GM13976 (cell line): ENCODE measurements at regions not wholly inside any gene's neighbourhood (a gene's known extent, or its start where the extent isn't known, plus 50 kb on each side); places are given as distances from the start of the nearest gene placed in this dataset.

Source experiments
- DNase-seq: peaks from one replicate; pipeline ENCODE4 v3.0.0; 2012; ENCODE audit warnings: low spot score
- in situ Hi-C: fragments of 300-500 bp; cut with MboI; formaldehyde crosslinking; loops from one replicate; pipeline ENCODE4 v1.12.0; 2022; ENCODE audit warnings: low sequenced_read_pairs, mixed read lengths, inconsistent platforms; ENCODE audit not compliant: unreplicated experiment
- TF ChIP-seq, protein P1 (sequence below): IDR thresholded peaks from 2 replicates; pipeline ENCODE4 v1.5.1; 2012; ENCODE audit warnings: borderline replicate concordance, mild to moderate bottlenecking; ENCODE audit not compliant: insufficient read depth; ENCODE audit errors: extremely low read depth, missing control alignments, control extremely low read depth

DNA sequence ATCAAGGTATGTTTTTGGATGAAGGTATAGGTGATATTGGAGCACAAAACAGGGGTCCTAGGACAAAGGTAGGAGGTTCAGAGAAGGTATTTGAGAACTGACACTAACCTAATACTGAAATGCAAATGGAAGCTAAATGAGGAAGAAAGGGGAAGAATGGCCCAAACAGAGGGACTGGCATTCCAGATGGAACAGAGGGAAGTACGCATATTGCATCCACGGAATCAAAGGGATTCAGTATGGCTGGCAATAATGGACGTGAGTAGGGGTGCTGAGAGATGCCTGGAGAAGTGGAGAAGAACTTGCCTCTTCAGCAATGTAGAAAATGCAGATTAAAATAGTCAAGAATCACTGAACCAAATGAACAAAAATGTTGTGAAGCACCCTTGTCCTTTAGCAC is 283.5 kb upstream of the DACH1 start:
- no peak for DNase-seq
- TF ChIP-seq, protein P1, sequence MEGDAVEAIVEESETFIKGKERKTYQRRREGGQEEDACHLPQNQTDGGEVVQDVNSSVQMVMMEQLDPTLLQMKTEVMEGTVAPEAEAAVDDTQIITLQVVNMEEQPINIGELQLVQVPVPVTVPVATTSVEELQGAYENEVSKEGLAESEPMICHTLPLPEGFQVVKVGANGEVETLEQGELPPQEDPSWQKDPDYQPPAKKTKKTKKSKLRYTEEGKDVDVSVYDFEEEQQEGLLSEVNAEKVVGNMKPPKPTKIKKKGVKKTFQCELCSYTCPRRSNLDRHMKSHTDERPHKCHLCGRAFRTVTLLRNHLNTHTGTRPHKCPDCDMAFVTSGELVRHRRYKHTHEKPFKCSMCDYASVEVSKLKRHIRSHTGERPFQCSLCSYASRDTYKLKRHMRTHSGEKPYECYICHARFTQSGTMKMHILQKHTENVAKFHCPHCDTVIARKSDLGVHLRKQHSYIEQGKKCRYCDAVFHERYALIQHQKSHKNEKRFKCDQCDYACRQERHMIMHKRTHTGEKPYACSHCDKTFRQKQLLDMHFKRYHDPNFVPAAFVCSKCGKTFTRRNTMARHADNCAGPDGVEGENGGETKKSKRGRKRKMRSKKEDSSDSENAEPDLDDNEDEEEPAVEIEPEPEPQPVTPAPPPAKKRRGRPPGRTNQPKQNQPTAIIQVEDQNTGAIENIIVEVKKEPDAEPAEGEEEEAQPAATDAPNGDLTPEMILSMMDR = no peak
- in situ Hi-C loops = no loop called here

- no peak for DNase-seq
- TF ChIP-seq, protein P1 = no peak
- in situ Hi-C loops = no loop called here
Measured at GRCh38 chr13:72149701-72150100, 282.7 kb upstream of the DACH1 start.

DNA sequence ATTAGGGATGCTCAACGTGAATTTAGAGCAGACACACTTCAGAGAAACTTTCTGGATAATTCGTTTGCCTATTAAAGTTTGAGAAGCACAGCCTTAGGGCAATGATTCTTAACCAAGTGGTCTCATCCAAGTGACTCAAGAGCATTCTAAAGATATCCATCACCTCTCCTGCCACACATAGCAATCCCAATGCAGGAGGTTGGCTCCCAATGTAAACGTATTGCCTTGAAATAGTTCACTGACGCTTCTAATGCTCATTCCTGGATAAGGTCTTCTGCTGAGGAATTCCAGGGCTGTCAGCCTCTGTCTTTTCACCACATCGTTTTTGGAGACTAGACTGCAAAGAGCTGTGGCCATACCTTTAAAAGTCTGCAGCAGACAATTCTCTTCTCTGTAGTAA is 279.8 kb upstream of the DACH1 start:
- TF ChIP-seq, protein P1 = no peak
- no peak for DNase-seq
- in situ Hi-C loops = no loop called here

GRCh38 chr13:72145383-72145782 is 278.4 kb upstream of the DACH1 start:
- TF ChIP-seq, protein P1 = no peak
- DNase-seq = no peak
- in situ Hi-C loops = no loop called here

- in situ Hi-C loops = no loop called here
- TF ChIP-seq, protein P1 = no peak
- no peak for DNase-seq
Measured at GRCh38 chr13:72144636-72145035, 277.6 kb upstream of the DACH1 start.

DNA sequence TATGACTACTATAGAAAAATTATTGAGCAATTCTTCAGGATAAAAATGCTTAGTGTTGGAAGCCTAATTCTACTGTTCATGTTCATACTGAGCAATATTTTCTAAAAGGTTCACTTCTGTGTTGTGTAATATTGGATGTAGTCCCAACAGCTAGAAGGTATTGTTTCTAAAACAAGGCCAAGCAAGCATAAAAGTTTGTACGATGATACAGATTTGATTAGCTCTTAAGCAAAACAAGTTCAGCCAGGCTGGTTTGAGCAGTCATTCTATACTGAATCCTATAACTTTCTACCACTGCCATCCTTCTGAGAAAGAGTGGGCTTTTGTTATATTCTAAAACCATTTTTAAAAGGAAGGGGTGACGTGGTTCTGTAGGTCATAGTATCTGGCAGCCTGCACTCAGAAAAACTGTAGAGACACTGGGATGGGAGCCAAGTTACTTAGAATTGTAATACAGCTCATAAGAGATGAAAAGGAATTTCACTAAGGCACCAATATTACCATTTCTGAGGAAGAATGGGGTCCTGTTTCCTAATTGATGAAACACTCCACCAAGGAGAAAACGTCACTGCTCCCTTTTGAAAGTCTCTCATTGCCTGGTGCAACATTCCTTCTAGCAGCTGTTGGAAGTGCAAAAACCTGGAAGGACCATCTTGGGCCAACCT is 275.0 kb upstream of the DACH1 start:
- in situ Hi-C loops = no loop called here
- DNase-seq = no peak
- TF ChIP-seq, protein P1 = no peak
